H1 (cell line): ENCODE measurements at regions not wholly inside any gene's neighbourhood (a gene's known extent, or its start where the extent isn't known, plus 50 kb on each side); places are given as distances from the start of the nearest gene placed in this dataset.

Source experiments
- CTCF ChIA-PET: fragments of 300-600 bp; sonication (Branson Sonifier 250); formaldehyde crosslinking; loops from one replicate; lab custom pipeline; 2021; ENCODE audit not compliant: partially characterized antibody; lab: Charles Lee
- POLR2A ChIA-PET: fragments of 300-600 bp; sonication (Branson Sonifier 250); formaldehyde crosslinking; loops from one replicate; lab custom pipeline; 2021; ENCODE audit warnings: inconsistent platforms; ENCODE audit not compliant: partially characterized antibody; lab: Charles Lee
- DNase-seq, 2 experiments: peaks; one replicate each; pipeline versions ENCODE4 v3.0.0 to v3.0.0-alpha.2; 2010 to 2022; ENCODE audit warnings: low spot score in 2 of 2, low read depth in 1 of 2, mixed read lengths in 1 of 2
- FAIRE-seq: peaks from 2 replicates; lab custom pipeline; 2011; peaks lifted over from hg19 to GRCh38; lab: Jason Lieb, UNC
- H2AFZ ChIP-seq: 2 replicates; pipeline ENCODE4 v1.8.1; 2012; ENCODE audit warnings: low read length, inconsistent platforms
- H2AK5ac ChIP-seq: 2 replicates; pipeline ENCODE4 v1.6.1; 2013; ENCODE audit warnings: low read depth, low read length
- H2BK120ac ChIP-seq: replicated peaks from 2 replicates; pipeline ENCODE3; 2013; ENCODE audit warnings: low read depth, low read length, inconsistent platforms
- H2BK12ac ChIP-seq: 2 replicates; pipeline ENCODE4 v1.6.1; 2013; ENCODE audit warnings: low read depth, low read length
- H2BK15ac ChIP-seq: 2 replicates; pipeline ENCODE4 v1.6.1; 2013; ENCODE audit warnings: low read length
- H2BK20ac ChIP-seq: 2 replicates; pipeline ENCODE4 v1.6.1; 2013; ENCODE audit warnings: low read length
- H2BK5ac ChIP-seq: 2 replicates; pipeline ENCODE4 v1.6.1; 2013; ENCODE audit warnings: low read depth, low read length
- H3K14ac ChIP-seq: 2 replicates; pipeline ENCODE4 v1.6.1; 2013; ENCODE audit warnings: inconsistent platforms; ENCODE audit not compliant: insufficient read length
- H3K18ac ChIP-seq: 2 replicates; pipeline ENCODE4 v1.6.1; 2013; ENCODE audit warnings: low read length; ENCODE audit errors: extremely low read depth
- H3K23ac ChIP-seq: 2 replicates; pipeline ENCODE4 v1.6.1; 2013; ENCODE audit warnings: inconsistent platforms; ENCODE audit not compliant: insufficient read length
- H3K23me2 ChIP-seq: 2 replicates; pipeline ENCODE4 v1.6.1; 2013; ENCODE audit warnings: low read depth, low read length
- H3K27ac ChIP-seq: 2 replicates; pipeline ENCODE4 v1.6.1; 2011; ENCODE audit warnings: low read depth, low read length, inconsistent platforms
- H3K27me3 ChIP-seq, 4 experiments: replicated peaks in 1 of 4; 1 replicate in 1 of 4; 2 replicates in 3 of 4; pipeline versions ENCODE4 v1.6.1 to v1.8.1; 2011 to 2013; ENCODE audit warnings: low read length in 3 of 4, mild to moderate bottlenecking in 3 of 4, inconsistent platforms in 2 of 4, mixed read lengths in 2 of 4, moderate library complexity in 1 of 4; ENCODE audit not compliant: control insufficient read depth in 3 of 4, insufficient read depth in 3 of 4; ENCODE audit errors: extremely low read depth in 1 of 4
- H3K36me3 ChIP-seq, 4 experiments: 2 replicates each; pipeline versions ENCODE4 v1.6.1 to v1.8.1; 2011 to 2013; ENCODE audit warnings: mild to moderate bottlenecking in 4 of 4, low read length in 3 of 4, moderate library complexity in 2 of 4, control low read depth in 1 of 4, inconsistent platforms in 1 of 4; ENCODE audit not compliant: insufficient read depth in 4 of 4, control insufficient read depth in 2 of 4
- H3K4ac ChIP-seq: replicated peaks from 2 replicates; pipeline ENCODE3; 2013; ENCODE audit warnings: low read length, low read depth, mixed read lengths, inconsistent platforms; ENCODE audit not compliant: insufficient read length
- H3K4me1 ChIP-seq, 4 experiments: replicated peaks in 1 of 4; 1 replicate in 1 of 4; 2 replicates in 3 of 4; pipeline versions ENCODE4 v1.6.1 to v1.8.1; 2011 to 2013; ENCODE audit warnings: low read length in 3 of 4, inconsistent platforms in 2 of 4, mixed read lengths in 1 of 4; ENCODE audit not compliant: insufficient read depth in 4 of 4, control insufficient read depth in 3 of 4
- H3K4me2 ChIP-seq, 2 experiments: 2 replicates each; pipeline versions ENCODE4 v1.6.1 to v1.8.1; 2011 to 2013; ENCODE audit warnings: low read depth in 2 of 2, low read length in 2 of 2, control low read depth in 1 of 2, inconsistent platforms in 1 of 2, mild to moderate bottlenecking in 1 of 2; ENCODE audit not compliant: insufficient read depth in 1 of 2
- H3K4me3 ChIP-seq, 4 experiments: fragments of 200-600, 300-600 bp in 1 of 4; sonication (generic), shearing (Covaris generic), sonication (Bioruptor Twin) in 1 of 4; 2 replicates each; pipeline versions ENCODE4 v1.5.1 to v1.8.1; 2011 to 2016; ENCODE audit warnings: low read length in 4 of 4, low read depth in 3 of 4, control low read depth in 2 of 4, inconsistent platforms in 2 of 4, mild to moderate bottlenecking in 2 of 4, mixed read lengths in 1 of 4, moderate library complexity in 1 of 4; ENCODE audit not compliant: insufficient read depth in 2 of 4; ENCODE audit errors: extremely low read depth in 1 of 4
- H3K56ac ChIP-seq: replicated peaks from 2 replicates; pipeline ENCODE3; 2013; ENCODE audit warnings: low read depth, mild to moderate bottlenecking, mixed read lengths, low read length, inconsistent platforms; ENCODE audit not compliant: insufficient read length
- H3K79me1 ChIP-seq: 2 replicates; pipeline ENCODE4 v1.6.1; 2013; ENCODE audit warnings: low read depth, low read length, control low read depth
- H3K79me2 ChIP-seq, 2 experiments: 2 replicates each; pipeline versions ENCODE4 v1.6.1 to v1.8.1; 2012 to 2013; ENCODE audit warnings: low read length in 2 of 2, mild to moderate bottlenecking in 2 of 2, inconsistent platforms in 1 of 2; ENCODE audit not compliant: insufficient read depth in 2 of 2, control insufficient read depth in 1 of 2
- H3K9ac ChIP-seq, 4 experiments: replicated peaks in 1 of 4; 1 replicate in 1 of 4; 2 replicates in 3 of 4; pipeline versions ENCODE4 v1.6.1 to v1.8.1; 2011 to 2013; ENCODE audit warnings: low read depth in 3 of 4, low read length in 3 of 4, control low read depth in 2 of 4, mild to moderate bottlenecking in 2 of 4, moderate library complexity in 2 of 4, inconsistent platforms in 1 of 4; ENCODE audit errors: extremely low read depth in 1 of 4
- H3K9me3 ChIP-seq, 2 experiments: 2 replicates each; pipeline versions ENCODE4 v1.6.1 to v1.8.1; 2012 to 2013; ENCODE audit warnings: mild to moderate bottlenecking in 2 of 2, moderate library complexity in 2 of 2, control low read depth in 1 of 2, inconsistent platforms in 1 of 2, low read depth in 1 of 2, low read length in 1 of 2, mixed read lengths in 1 of 2; ENCODE audit not compliant: insufficient read depth in 2 of 2
- H4K20me1 ChIP-seq, 2 experiments: replicated peaks in 1 of 2; 2 replicates each; pipeline versions ENCODE3 to v1.8.1; 2011 to 2013; ENCODE audit warnings: inconsistent platforms in 2 of 2, low read length in 2 of 2, mild to moderate bottlenecking in 1 of 2; ENCODE audit not compliant: insufficient read depth in 2 of 2, control insufficient read depth in 1 of 2
- H4K5ac ChIP-seq: 2 replicates; pipeline ENCODE4 v1.6.1; 2013; ENCODE audit warnings: low read length, low read depth, mixed read lengths, inconsistent platforms; ENCODE audit not compliant: insufficient read length
- H4K8ac ChIP-seq: 2 replicates; pipeline ENCODE4 v1.8.0; 2013; ENCODE audit warnings: mild to moderate bottlenecking, moderate library complexity, low read length, inconsistent platforms; ENCODE audit not compliant: insufficient read depth; ENCODE audit errors: extremely low read depth
- H4K91ac ChIP-seq: replicated peaks from 2 replicates; pipeline ENCODE3; 2013; ENCODE audit warnings: low read length, mixed read lengths, inconsistent platforms; ENCODE audit not compliant: insufficient read length
- ATF2 ChIP-seq: IDR thresholded peaks from 2 replicates; pipeline ENCODE4 v1.6.1; 2012; ENCODE audit warnings: low read length, inconsistent platforms
- BCL11A ChIP-seq, 2 experiments: IDR thresholded peaks; one replicate each; pipeline ENCODE4 v1.6.1; 2011; ENCODE audit warnings: low read depth in 2 of 2, low read length in 2 of 2, mild to moderate bottlenecking in 2 of 2
- E2F6 ChIP-seq: IDR thresholded peaks from 2 replicates; pipeline ENCODE4 v1.6.1; 2012; ENCODE audit warnings: inconsistent platforms
- JUN ChIP-seq: IDR thresholded peaks from 2 replicates; pipeline ENCODE4 v1.6.1; 2011; ENCODE audit warnings: low read depth, mild to moderate bottlenecking, improper control_type of control experiment, low read length
- JUND ChIP-seq: IDR thresholded peaks from 2 replicates; pipeline ENCODE4 v1.6.1; 2011; ENCODE audit warnings: mild to moderate bottlenecking, improper control_type of control experiment, low read length
- KDM1A ChIP-seq: fragments of 200-600, 300-600 bp; sonication (generic); IDR thresholded peaks from 2 replicates; pipeline ENCODE4 v1.7.1; 2016; ENCODE audit warnings: mild to moderate bottlenecking, low read length, borderline replicate concordance
- KDM5A ChIP-seq: fragments of 200-600 bp; IDR thresholded peaks from 2 replicates; pipeline ENCODE4 v1.7.1; 2012; ENCODE audit warnings: mild to moderate bottlenecking, low read length, inconsistent platforms, mixed read lengths
- MAFK ChIP-seq: IDR thresholded peaks from 2 replicates; pipeline ENCODE4 v1.6.1; 2012; ENCODE audit warnings: low read depth, mild to moderate bottlenecking, improper control_type of control experiment, low read length
- MAX ChIP-seq: IDR thresholded peaks from 2 replicates; pipeline ENCODE4 v1.6.1; 2012; ENCODE audit warnings: inconsistent platforms
- POU5F1 ChIP-seq: IDR thresholded peaks from 2 replicates; pipeline ENCODE4 v1.6.1; 2011; ENCODE audit warnings: low read depth, mild to moderate bottlenecking, low read length, moderate library complexity
- SAP30 ChIP-seq: fragments of 300-600 bp; sonication (generic); IDR thresholded peaks from 2 replicates; pipeline ENCODE4 v1.7.1; 2012; ENCODE audit warnings: low read length, moderate library complexity, mild to moderate bottlenecking, inconsistent platforms; ENCODE audit not compliant: insufficient read depth, insufficient replicate concordance
- SIX5 ChIP-seq: IDR thresholded peaks from 2 replicates; pipeline ENCODE4 v1.6.1; 2011; ENCODE audit warnings: mild to moderate bottlenecking, low read depth, low read length
- YY1 ChIP-seq: IDR thresholded peaks from 2 replicates; pipeline ENCODE4 v1.6.1; 2011; ENCODE audit warnings: low read depth, mild to moderate bottlenecking, low read length
- WGBS, 2 experiments: shearing (Covaris generic) in 1 of 2; methylation state at CpG; one replicate each; pipeline versions ENCODE4 v1.1.6 to v1.1.7; 2013 to 2015; ENCODE audit warnings: low lambda C conversion rate in 2 of 2, mixed read lengths in 2 of 2, inconsistent platforms in 1 of 2, low coverage in 1 of 2, missing lambda C conversion rate in 1 of 2; ENCODE audit not compliant: insufficient replicate concordance in 2 of 2, insufficient coverage in 1 of 2, insufficient read length in 1 of 2; ENCODE audit errors: extremely low coverage in 1 of 2, missing lambda C conversion rate in 1 of 2; 5-methylcytosine and 5-hydroxymethylcytosine counted together

GRCh38 chr13:85265296-85265695 lies 533.9 kb downstream of the SLITRK6 start:
- Histone ChIP-seq H3K4me2 (no peak overlapping the region), H3K79me2 (no peaks in the 10 kb centered on the region), H3K18ac (no peak overlapping the region), H3K79me1 (no peaks in the 10 kb centered on the region), H2BK20ac (no peak overlapping the region), H4K91ac (no peak overlapping the region), H3K27ac (no peak overlapping the region), H2BK120ac (no peak overlapping the region), H2BK15ac (no peak overlapping the region), H2AK5ac (no peak overlapping the region), H3K4me1 (no peaks in the 10 kb centered on the region), H3K56ac (no peak overlapping the region), H4K20me1 (no peaks in the 10 kb centered on the region), H3K27me3 (no peaks in the 10 kb centered on the region), H4K5ac (no peak overlapping the region), H3K14ac (no peak overlapping the region), H3K4ac (no peak overlapping the region), H3K23me2 (no peaks in the 10 kb centered on the region), H2BK5ac (no peak overlapping the region), H4K8ac (no peak overlapping the region), H3K23ac (no peak overlapping the region), H3K9me3 (no peaks in the 10 kb centered on the region), H3K36me3 (no peaks in the 10 kb centered on the region), H2AFZ (no peak overlapping the region), H3K4me3 (no peak overlapping the region), H3K9ac (no peak overlapping the region), H2BK12ac (no peak overlapping the region)
- WGBS, 2 experiments = 94% methylated on average over 3 of the region's 3 CpGs; no CpG with 5 or more reads in 1 of the 2 experiments
- POLR2A ChIA-PET = no interaction called here
- CTCF ChIA-PET = interaction anchor here (0.5 to 1.6 kb wide), 3 partner anchors 37 to 369 kb away, joined by 3 to 5 read pairs (median 3); no protein-coding TSS in a partner anchor
- FAIRE-seq = no peak
- no peak for DNase-seq
- no peak for TF ChIP-seq E2F6
- no peak for TF ChIP-seq JUN
- TF ChIP-seq MAFK = no peak
- no peak for TF ChIP-seq SIX5
- TF ChIP-seq KDM1A = no peak
- TF ChIP-seq ATF2 = no peak
- no peak for TF ChIP-seq KDM5A
- no peak for TF ChIP-seq YY1
- TF ChIP-seq SAP30 = no peak
- TF ChIP-seq POU5F1 = no peak
- TF ChIP-seq JUND = no peak
- TF ChIP-seq MAX = no peak
- TF ChIP-seq BCL11A (IDR thresholded peaks at IDR 0.05; ENCODE audit: low read depth in 2 of 2, low read length in 2 of 2) = no peak
